ENCODE measurements at regions not wholly inside any gene's neighbourhood (a gene's known extent, or its start where the extent isn't known, plus 50 kb on each side); places are given as distances from the start of the nearest gene placed in this dataset.

- TF ChIP-seq POLR2A (IDR thresholded peaks at IDR 0.05; ENCODE audit: low read depth, low read length) (no peak), POLR2AphosphoS5 (IDR thresholded peaks at IDR 0.05; ENCODE audit: low read depth, low read length) (no peak), TAF1 (IDR thresholded peaks at IDR 0.05; ENCODE audit: low read depth, low read length) (no peak)
Measured at GRCh38 chr22:49692499-49693225, 135.0 kb downstream of the BRD1 start.

Data from GM12891 (cell line).